ENCODE measurements at regions not wholly inside any gene's neighbourhood (a gene's known extent, or its start where the extent isn't known, plus 50 kb on each side); places are given as distances from the start of the nearest gene placed in this dataset.

DNA sequence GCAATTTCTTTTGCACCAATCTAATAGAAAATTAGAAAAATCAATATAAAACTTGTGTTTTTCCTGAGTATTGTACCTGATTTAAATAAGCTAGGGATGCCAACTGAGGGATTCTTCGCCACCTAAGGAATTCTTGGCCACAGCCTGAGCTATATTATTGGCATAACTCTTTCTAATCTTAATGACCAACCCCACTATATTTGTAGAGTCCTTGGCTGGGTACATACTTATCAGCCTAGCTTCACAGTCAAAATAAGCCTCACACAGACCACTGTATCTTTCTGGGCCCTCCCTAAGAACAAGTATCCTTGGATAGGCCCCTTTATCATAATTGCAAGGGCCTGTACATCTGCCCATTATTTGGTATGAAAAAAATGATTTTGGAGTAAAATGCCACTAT, 247.1 kb downstream of the DUSP6 start:
- no peak for TF ChIP-seq CTCF (IDR thresholded peaks at IDR 0.05; ENCODE audit: insufficient read depth, low read length, poor library complexity, severe bottlenecking)
- Histone ChIP-seq H3K27me3 (replicated peaks; ENCODE audit: control insufficient read depth, insufficient read depth, low read length) (no peaks in the 10 kb centered on the region), H3K36me3 (ENCODE audit: control insufficient read depth, insufficient read depth, low read length) (no peaks in the 10 kb centered on the region), H3K4me3 (replicated peaks; ENCODE audit: low read depth, low read length) (no peak overlapping the region)
- DNase-seq (ENCODE audit: extremely low read depth, insufficient read length) = no peak

- TF ChIP-seq CTCF (IDR thresholded peaks at IDR 0.05; ENCODE audit: insufficient read depth, low read length, poor library complexity, severe bottlenecking) = no peak
- no peak for DNase-seq (ENCODE audit: extremely low read depth, insufficient read length)
- no peaks in the 10 kb centered on the region for H3K27me3 ChIP-seq (replicated peaks; ENCODE audit: control insufficient read depth, insufficient read depth, low read length)
- no peak overlapping the region for H3K4me3 ChIP-seq (replicated peaks; ENCODE audit: low read depth, low read length)
- no peaks in the 10 kb centered on the region for H3K36me3 ChIP-seq (ENCODE audit: control insufficient read depth, insufficient read depth, low read length)
Measured at GRCh38 chr12:89103831-89104230, 248.5 kb downstream of the DUSP6 start.

DNA sequence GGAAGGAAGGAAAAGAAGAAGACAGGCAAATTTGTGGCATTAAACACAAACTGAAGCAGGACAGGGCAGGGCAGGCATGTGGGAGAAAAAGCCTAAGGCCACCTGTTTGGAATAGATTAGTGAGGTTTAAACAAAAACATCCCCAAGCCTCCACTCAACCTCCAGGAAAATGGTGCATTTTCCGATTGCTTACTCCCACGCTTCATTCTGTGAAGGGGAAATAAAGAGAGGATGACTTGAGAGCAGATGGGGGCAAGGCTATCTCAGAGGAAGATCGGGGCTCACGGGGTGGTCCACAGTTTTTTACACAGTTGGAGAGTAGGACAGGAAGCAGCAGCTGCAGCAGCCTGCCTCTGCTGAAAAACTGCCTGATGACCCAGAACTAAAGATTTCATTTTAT, 250.9 kb downstream of the DUSP6 start:
- no peak for TF ChIP-seq CTCF (IDR thresholded peaks at IDR 0.05; ENCODE audit: insufficient read depth, low read length, poor library complexity, severe bottlenecking)
- Histone ChIP-seq H3K36me3 (ENCODE audit: control insufficient read depth, insufficient read depth, low read length) (no peaks in the 10 kb centered on the region), H3K27me3 (replicated peaks; ENCODE audit: control insufficient read depth, insufficient read depth, low read length) (no peaks in the 10 kb centered on the region), H3K4me3 (replicated peaks; ENCODE audit: low read depth, low read length) (no peak overlapping the region)
- no peak for DNase-seq (ENCODE audit: extremely low read depth, insufficient read length)

- Histone ChIP-seq H3K27me3 (replicated peaks; ENCODE audit: control insufficient read depth, insufficient read depth, low read length) (no peaks in the 10 kb centered on the region), H3K36me3 (ENCODE audit: control insufficient read depth, insufficient read depth, low read length) (no peaks in the 10 kb centered on the region), H3K4me3 (replicated peaks; ENCODE audit: low read depth, low read length) (no peak overlapping the region)
- no peak for TF ChIP-seq CTCF (IDR thresholded peaks at IDR 0.05; ENCODE audit: insufficient read depth, low read length, poor library complexity, severe bottlenecking)
- no peak for DNase-seq (ENCODE audit: extremely low read depth, insufficient read length)
Measured at GRCh38 chr12:89098441-89099112, 253.7 kb downstream of the DUSP6 start.

DNA sequence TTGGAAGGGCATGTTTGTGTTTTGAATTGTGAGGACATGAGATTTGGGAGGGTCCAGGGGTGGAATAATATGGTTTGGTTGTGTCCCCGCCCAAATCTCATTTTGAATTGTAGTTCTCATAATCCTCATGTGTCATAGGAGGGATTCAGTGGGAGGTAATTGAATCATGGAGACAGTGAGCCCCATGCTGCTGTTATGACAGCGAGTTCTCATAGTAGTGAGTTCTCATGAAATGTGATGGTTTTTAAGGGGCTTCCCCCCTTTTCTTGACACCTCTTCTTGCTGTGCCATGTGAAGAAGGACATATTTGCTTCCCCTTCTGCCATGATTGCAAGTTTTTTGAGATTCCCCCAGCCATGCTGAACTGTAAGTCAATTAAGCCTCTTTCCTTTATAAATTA, 260.0 kb downstream of the DUSP6 start:
- DNase-seq (ENCODE audit: extremely low read depth, insufficient read length) = no peak
- Histone ChIP-seq H3K27me3 (replicated peaks; ENCODE audit: control insufficient read depth, insufficient read depth, low read length) (no peaks in the 10 kb centered on the region), H3K4me3 (replicated peaks; ENCODE audit: low read depth, low read length) (no peak overlapping the region), H3K36me3 (ENCODE audit: control insufficient read depth, insufficient read depth, low read length) (no peaks in the 10 kb centered on the region)
- TF ChIP-seq CTCF (IDR thresholded peaks at IDR 0.05; ENCODE audit: insufficient read depth, low read length, poor library complexity, severe bottlenecking) = no peak

Measured in GM06990 (cell line).